ENCODE measurements at regions not wholly inside any gene's neighbourhood (a gene's known extent, or its start where the extent isn't known, plus 50 kb on each side); places are given as distances from the start of the nearest gene placed in this dataset.

- Mint-ChIP-seq H3K9me3 (ENCODE audit: unreplicated experiment) (no peaks in the 10 kb centered on the region), H3K27ac (ENCODE audit: unreplicated experiment) (no peak overlapping the region), H3K27me3 (ENCODE audit: unreplicated experiment) (no peaks in the 10 kb centered on the region), H3K4me3 (ENCODE audit: unreplicated experiment) (no peak overlapping the region), H3K4me1 (ENCODE audit: unreplicated experiment) (no peaks in the 10 kb centered on the region), H3K36me3 (ENCODE audit: unreplicated experiment) (no peaks in the 10 kb centered on the region)
- TF ChIP-seq CTCF (IDR thresholded peaks at IDR 0.05): no peak
- DNase-seq (ENCODE audit: extremely low spot score, unreplicated experiment): no peak
Measured at GRCh38 chr3:103381296-103382079, 946.7 kb downstream of the ZPLD1 start.

- Mint-ChIP-seq H3K36me3 (ENCODE audit: unreplicated experiment) (no peaks in the 10 kb centered on the region), H3K27ac (ENCODE audit: unreplicated experiment) (no peak overlapping the region), H3K4me3 (ENCODE audit: unreplicated experiment) (no peak overlapping the region), H3K4me1 (ENCODE audit: unreplicated experiment) (no peaks in the 10 kb centered on the region), H3K9me3 (ENCODE audit: unreplicated experiment) (no peaks in the 10 kb centered on the region), H3K27me3 (ENCODE audit: unreplicated experiment) (no peaks in the 10 kb centered on the region)
- TF ChIP-seq CTCF (IDR thresholded peaks at IDR 0.05): no peak
- DNase-seq (ENCODE audit: extremely low spot score, unreplicated experiment): no peak
Measured at GRCh38 chr3:103385961-103386656, 951.3 kb downstream of the ZPLD1 start.

GRCh38 chr3:103388214-103388613 is 953.4 kb downstream of the ZPLD1 start:
- Mint-ChIP-seq H3K9me3 (ENCODE audit: unreplicated experiment) (no peaks in the 10 kb centered on the region), H3K4me3 (ENCODE audit: unreplicated experiment) (no peak overlapping the region), H3K27me3 (ENCODE audit: unreplicated experiment) (no peaks in the 10 kb centered on the region), H3K36me3 (ENCODE audit: unreplicated experiment) (no peaks in the 10 kb centered on the region), H3K4me1 (ENCODE audit: unreplicated experiment) (peaks cover 9% of the 10 kb centered on the region), H3K27ac (ENCODE audit: unreplicated experiment) (no peak overlapping the region)
- DNase-seq (ENCODE audit: extremely low spot score, unreplicated experiment): no peak
- no peak for TF ChIP-seq CTCF (IDR thresholded peaks at IDR 0.05)

- Mint-ChIP-seq H3K9me3 (ENCODE audit: unreplicated experiment) (no peaks in the 10 kb centered on the region), H3K4me1 (ENCODE audit: unreplicated experiment) (peaks cover 18% of the 10 kb centered on the region), H3K27ac (ENCODE audit: unreplicated experiment) (no peak overlapping the region), H3K4me3 (ENCODE audit: unreplicated experiment) (no peak overlapping the region), H3K36me3 (ENCODE audit: unreplicated experiment) (no peaks in the 10 kb centered on the region), H3K27me3 (ENCODE audit: unreplicated experiment) (no peaks in the 10 kb centered on the region)
- no peak for TF ChIP-seq CTCF (IDR thresholded peaks at IDR 0.05)
- no peak for DNase-seq (ENCODE audit: extremely low spot score, unreplicated experiment)
Measured at GRCh38 chr3:103389356-103389755, 954.5 kb downstream of the ZPLD1 start.

- Mint-ChIP-seq H3K27ac (ENCODE audit: unreplicated experiment) (peak overlapping the region; percentile 28), H3K36me3 (ENCODE audit: unreplicated experiment) (no peaks in the 10 kb centered on the region), H3K4me1 (ENCODE audit: unreplicated experiment) (peaks cover 19% of the 10 kb centered on the region), H3K4me3 (ENCODE audit: unreplicated experiment) (no peak overlapping the region), H3K9me3 (ENCODE audit: unreplicated experiment) (peaks cover 3% of the 10 kb centered on the region), H3K27me3 (ENCODE audit: unreplicated experiment) (no peaks in the 10 kb centered on the region)
- no peak for DNase-seq (ENCODE audit: extremely low spot score, unreplicated experiment)
- no peak for TF ChIP-seq CTCF (IDR thresholded peaks at IDR 0.05)
Measured at GRCh38 chr3:103393395-103394186, 958.8 kb downstream of the ZPLD1 start.
